Activated CD4-positive, alpha-beta T cell treated with anti-CD3 and anti-CD28 coated beads, Interleukin-10, Interleukin-2, amounts not matched to agents 100 ng/mL and 50 ng/mL, durations not matched to agents 16 hours and 8 hours (primary cell): ENCODE measurements at regions not wholly inside any gene's neighbourhood (a gene's known extent, or its start where the extent isn't known, plus 50 kb on each side); places are given as distances from the start of the nearest gene placed in this dataset.
"Not testable (repeated sequence)": the region's sequence is repeated elsewhere in the genome, so short reads cannot be mapped to it uniquely, and the experiment has no call there.

ENCODE experiments used
- DNase-seq: peaks from one replicate; pipeline ENCODE4 v3.0.0-alpha.2; 2020

- DNase-seq, result no peak
Measured at GRCh38 chr4:138656990-138657389, 358.6 kb upstream of the NOCT start.

- DNase-seq, result no peak
Measured at GRCh38 chr4:138655985-138656384, 359.6 kb upstream of the NOCT start.

- no peak for DNase-seq
Measured at GRCh38 chr4:138655286-138655685, 360.3 kb upstream of the NOCT start.

GRCh38 chr4:138650929-138651448 lies 364.6 kb upstream of the NOCT start:
- DNase-seq, result no peak

GRCh38 chr4:138650495-138650894 lies 365.1 kb upstream of the NOCT start:
- no peak for DNase-seq

- no peak for DNase-seq
Measured at GRCh38 chr4:138647433-138647832, 368.1 kb upstream of the NOCT start.

- DNase-seq, result no peak
Measured at GRCh38 chr4:138646383-138646782, 369.2 kb upstream of the NOCT start.

- no peak for DNase-seq
Measured at GRCh38 chr4:138645289-138645688, 370.3 kb upstream of the NOCT start.

- no peak for DNase-seq
Measured at GRCh38 chr4:138644322-138644721, 371.3 kb upstream of the NOCT start.

- DNase-seq, result no peak
Measured at GRCh38 chr4:138643827-138644226, 371.8 kb upstream of the NOCT start.

- no peak for DNase-seq
Measured at GRCh38 chr4:138639018-138639741, 376.4 kb upstream of the NOCT start.

- no peak for DNase-seq
Measured at GRCh38 chr4:138636781-138637180, 378.8 kb upstream of the NOCT start.

GRCh38 chr4:138634915-138635314 lies 380.7 kb upstream of the NOCT start:
- DNase-seq, result no peak

- DNase-seq, result no peak
Measured at GRCh38 chr4:138633580-138633904, 382.0 kb upstream of the NOCT start.

- no peak for DNase-seq
Measured at GRCh38 chr4:138632856-138633579, 382.6 kb upstream of the NOCT start.

- DNase-seq, result no peak
Measured at GRCh38 chr4:138630666-138631065, 384.9 kb upstream of the NOCT start.

- DNase-seq, result no peak
Measured at GRCh38 chr4:138629669-138630068, 385.9 kb upstream of the NOCT start.

GRCh38 chr4:138627096-138627495 lies 384.9 kb upstream of the SLC7A11 start:
- no peak for DNase-seq

GRCh38 chr4:138622362-138622761 lies 380.2 kb upstream of the SLC7A11 start:
- DNase-seq, result not testable (repeated sequence)

- DNase-seq, result no peak
Measured at GRCh38 chr4:138616775-138617174, 374.6 kb upstream of the SLC7A11 start.

GRCh38 chr4:138614398-138615142 lies 372.4 kb upstream of the SLC7A11 start:
- no peak for DNase-seq

- no peak for DNase-seq
Measured at GRCh38 chr4:138612428-138612827, 370.3 kb upstream of the SLC7A11 start.

GRCh38 chr4:138611721-138612120 lies 369.6 kb upstream of the SLC7A11 start:
- no peak for DNase-seq

GRCh38 chr4:138611017-138611416 lies 368.9 kb upstream of the SLC7A11 start:
- DNase-seq, result no peak
